ENCODE measurements at regions not wholly inside any gene's neighbourhood (a gene's known extent, or its start where the extent isn't known, plus 50 kb on each side); places are given as distances from the start of the nearest gene placed in this dataset.
A peak's percentile ranks its signal among the peaks of the same experiment; 100 is the strongest.

GRCh38 chr19:31127134-31127967 is 221.9 kb downstream of the TSHZ3 start:
- POLR2A ChIA-PET = interaction anchor here (1.5 kb wide), 1 partner anchor 87 kb away, joined by 4 read pairs; no protein-coding TSS in a partner anchor
- CTCF ChIA-PET = interaction anchor here (0.5 to 1.2 kb wide), 3 partner anchors 12 to 1104 kb away, joined by 3 read pairs; no protein-coding TSS in a partner anchor
- DNase-seq (ENCODE audit: low read depth in 1 of 2, low spot score in 1 of 2) = peak; percentile 67 to 82
- peaks cover 10% of the 10 kb centered on the region; the same call in 1 of the 3 replicates for H3K9me3 ChIP-seq
- peak overlapping the region; percentile 80 to 87 for H3K27ac ChIP-seq
- H3K4me2 ChIP-seq = peak overlapping the region; percentile 70
- peak; percentile 89 to 91 for ATAC-seq
- FAIRE-seq = peak; percentile 94
- no peak for TF ChIP-seq MAZ (IDR thresholded peaks at IDR 0.05; ENCODE audit: borderline replicate concordance, low read depth, low read length)
- TF ChIP-seq FOSL2 (IDR thresholded peaks at IDR 0.05) = peak; percentile 72; the same call in 1 of the 2 replicates
- TF ChIP-seq FOSL2 (CRISPR knock-in tag; IDR thresholded peaks at IDR 0.05) = peak; percentile 83
- TF ChIP-seq KDM5A (IDR thresholded peaks at IDR 0.05) = no peak
- no peak for TF ChIP-seq RFX5 (IDR thresholded peaks at IDR 0.05)
- no peak for TF ChIP-seq RNF2 (IDR thresholded peaks at IDR 0.05; ENCODE audit: borderline replicate concordance, low read depth)
- TF ChIP-seq HEYL (CRISPR knock-in tag; IDR thresholded peaks at IDR 0.05) = no peak
- peak; percentile 12; the same call in 1 of the 3 replicates for TF ChIP-seq SMC3 (IDR thresholded peaks at IDR 0.05)
- TF ChIP-seq GATA3 (IDR thresholded peaks at IDR 0.05; ENCODE audit: borderline replicate concordance) = peak; percentile 76
- peak in 1 of 2 experiments; percentile 49; a peak in 2 of 5 replicates for TF ChIP-seq RAD21 (conservative IDR thresholded peaks at IDR 0.05 in 1 of 2, IDR thresholded peaks at IDR 0.05 in 1 of 2)
- no peak for TF ChIP-seq CHD2 (IDR thresholded peaks at IDR 0.05; ENCODE audit: low read length, partially characterized antibody)
- TF ChIP-seq NR3C1 (IDR thresholded peaks at IDR 0.05) = no peak
- TF ChIP-seq ATOH8 (CRISPR knock-in tag; IDR thresholded peaks at IDR 0.05; ENCODE audit: low read depth) = no peak
- TF ChIP-seq CBX2 (IDR thresholded peaks at IDR 0.05; ENCODE audit: borderline replicate concordance, low read depth) = no peak
- peak; percentile 46 to 54; a peak in 3 of 5 replicates for TF ChIP-seq JUN (IDR thresholded peaks at IDR 0.05)
- no peak for TF ChIP-seq FOXS1 (CRISPR knock-in tag; IDR thresholded peaks at IDR 0.05)
- TF ChIP-seq, protein P1, sequence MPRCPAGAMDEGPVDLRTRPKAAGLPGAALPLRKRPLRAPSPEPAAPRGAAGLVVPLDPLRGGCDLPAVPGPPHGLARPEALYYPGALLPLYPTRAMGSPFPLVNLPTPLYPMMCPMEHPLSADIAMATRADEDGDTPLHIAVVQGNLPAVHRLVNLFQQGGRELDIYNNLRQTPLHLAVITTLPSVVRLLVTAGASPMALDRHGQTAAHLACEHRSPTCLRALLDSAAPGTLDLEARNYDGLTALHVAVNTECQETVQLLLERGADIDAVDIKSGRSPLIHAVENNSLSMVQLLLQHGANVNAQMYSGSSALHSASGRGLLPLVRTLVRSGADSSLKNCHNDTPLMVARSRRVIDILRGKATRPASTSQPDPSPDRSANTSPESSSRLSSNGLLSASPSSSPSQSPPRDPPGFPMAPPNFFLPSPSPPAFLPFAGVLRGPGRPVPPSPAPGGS (IDR thresholded peaks at IDR 0.05) = peak; percentile 81; the same call in 1 of the 3 replicates
- peak in 1 of 2 experiments; percentile 49; a peak in 2 of 4 replicates for TF ChIP-seq CEBPB (IDR thresholded peaks at IDR 0.05)
- TF ChIP-seq EP300 (IDR thresholded peaks at IDR 0.05) = peak; percentile 75 to 81; a peak in 3 of 5 replicates
- TF ChIP-seq JUNB (IDR thresholded peaks at IDR 0.05) = peak; percentile 86
- peak; percentile 59 for TF ChIP-seq MAX (IDR thresholded peaks at IDR 0.05)
- TF ChIP-seq HES2 (IDR thresholded peaks at IDR 0.05) = no peak
- TF ChIP-seq BHLHE40 (IDR thresholded peaks at IDR 0.05; ENCODE audit: low read depth, low read length) = no peak
- 13% methylated on average over 14 of the region's 14 CpGs for WGBS (ENCODE audit: missing lambda C conversion rate)
- H3K4me3 ChIP-seq = no peak overlapping the region
- peaks cover 25% of the 10 kb centered on the region for H3K4me1 ChIP-seq

- no peak for FAIRE-seq
- DNase-seq (ENCODE audit: low read depth in 1 of 2, low spot score in 1 of 2) = no peak
These were observed 223.0 kb downstream of the TSHZ3 start for GRCh38 chr19:31126236-31126635.

More at GRCh38 chr19:31126236-31126635, 223.0 kb downstream of the TSHZ3 start:
- Histone ChIP-seq H3K4me3 (no peak overlapping the region), H3K9me3 (peaks cover 10% of the 10 kb centered on the region; the same call in 1 of the 3 replicates), H3K27ac (peak overlapping the region; percentile 80 to 87), H3K4me2 (peak overlapping the region; percentile 70), H3K4me1 (peaks cover 25% of the 10 kb centered on the region)
- ATAC-seq = no peak
- WGBS (ENCODE audit: missing lambda C conversion rate) = 45% methylated on average over 6 of the region's 6 CpGs
- CTCF ChIA-PET = interaction anchor here (1.3 kb wide), 1 partner anchor 72 kb away, joined by 4 read pairs; no protein-coding TSS in a partner anchor
- TF ChIP-seq NR3C1 (IDR thresholded peaks at IDR 0.05) (no peak), NFE2L2 (conservative IDR thresholded peaks at IDR 0.05; ENCODE audit: low read length) (no peak), HDAC2 (IDR thresholded peaks at IDR 0.05) (no peak), MAZ (IDR thresholded peaks at IDR 0.05; ENCODE audit: borderline replicate concordance, low read depth, low read length) (no peak), NPAS2 (CRISPR knock-in tag; IDR thresholded peaks at IDR 0.05; ENCODE audit: borderline replicate concordance) (no peak), POLR2A (IDR thresholded peaks at IDR 0.05; ENCODE audit: low read length) (no peak), FOSL2 (IDR thresholded peaks at IDR 0.05) (no peak), FOSL2 (CRISPR knock-in tag; IDR thresholded peaks at IDR 0.05) (no peak), CHD4 (IDR thresholded peaks at IDR 0.05; ENCODE audit: borderline replicate concordance) (no peak), FOXS1 (CRISPR knock-in tag; IDR thresholded peaks at IDR 0.05) (no peak), ZNF302 (CRISPR knock-in tag; IDR thresholded peaks at IDR 0.05) (no peak), MYC (IDR thresholded peaks at IDR 0.05; ENCODE audit: borderline replicate concordance, low read length) (no peak), EHF (CRISPR knock-in tag; IDR thresholded peaks at IDR 0.05) (no peak), CBX2 (IDR thresholded peaks at IDR 0.05; ENCODE audit: borderline replicate concordance, low read depth) (no peak)
- POLR2A ChIA-PET = interaction anchor here (0.6 kb wide), 1 partner anchor 894 kb away, joined by 3 read pairs; no protein-coding TSS in a partner anchor
